ENCODE measurements at regions not wholly inside any gene's neighbourhood (a gene's known extent, or its start where the extent isn't known, plus 50 kb on each side); places are given as distances from the start of the nearest gene placed in this dataset.

DNA sequence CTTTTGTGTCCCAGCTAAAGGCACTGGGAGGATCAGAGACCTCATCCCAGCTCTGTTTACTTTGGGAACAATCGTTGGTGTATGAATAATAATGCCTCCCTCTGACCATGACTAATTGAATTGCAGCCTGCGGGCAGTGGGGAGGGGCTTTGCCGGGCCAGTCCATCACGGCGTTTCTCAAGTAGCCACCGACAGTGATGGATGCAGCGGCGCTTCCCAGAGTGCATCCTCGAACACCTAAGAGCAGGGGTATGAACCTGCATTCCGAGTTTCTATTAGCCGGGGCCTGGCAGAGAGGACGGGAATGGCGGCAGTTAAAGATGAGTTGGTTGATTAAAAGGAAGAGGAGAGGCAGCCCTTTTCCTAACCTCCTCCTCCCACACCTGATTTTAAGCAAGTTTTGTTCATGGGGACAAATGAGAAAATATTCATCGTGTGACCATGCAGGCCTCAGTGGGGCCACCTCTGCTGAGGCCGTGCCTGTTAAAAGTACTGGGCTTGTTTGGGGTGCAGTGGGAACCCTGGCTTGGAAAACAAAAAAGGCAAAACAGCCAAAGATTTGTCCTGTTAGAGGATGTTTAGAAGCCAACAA is 154.1 kb downstream of the FOXA2 start (continued):
- TF ChIP-seq MAFG (CRISPR knock-in tag; IDR thresholded peaks at IDR 0.05), result no peak
- TF ChIP-seq ATF7 (IDR thresholded peaks at IDR 0.05), result no peak
- TF ChIP-seq ATF7 (CRISPR knock-in tag; IDR thresholded peaks at IDR 0.05), result 0 out of 2 replicates have a peak, but pooled peaks have one; percentile 18
- TF ChIP-seq, protein P1, sequence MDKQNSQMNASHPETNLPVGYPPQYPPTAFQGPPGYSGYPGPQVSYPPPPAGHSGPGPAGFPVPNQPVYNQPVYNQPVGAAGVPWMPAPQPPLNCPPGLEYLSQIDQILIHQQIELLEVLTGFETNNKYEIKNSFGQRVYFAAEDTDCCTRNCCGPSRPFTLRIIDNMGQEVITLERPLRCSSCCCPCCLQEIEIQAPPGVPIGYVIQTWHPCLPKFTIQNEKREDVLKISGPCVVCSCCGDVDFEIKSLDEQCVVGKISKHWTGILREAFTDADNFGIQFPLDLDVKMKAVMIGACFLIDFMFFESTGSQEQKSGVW (CRISPR knock-in tag; IDR thresholded peaks at IDR 0.05; ENCODE audit: borderline replicate concordance), result no peak
- TF ChIP-seq MTA1 (CRISPR knock-in tag; IDR thresholded peaks at IDR 0.05; ENCODE audit: borderline replicate concordance), result no peak; the same call in 1 of the 2 replicates
- TF ChIP-seq, protein P2, sequence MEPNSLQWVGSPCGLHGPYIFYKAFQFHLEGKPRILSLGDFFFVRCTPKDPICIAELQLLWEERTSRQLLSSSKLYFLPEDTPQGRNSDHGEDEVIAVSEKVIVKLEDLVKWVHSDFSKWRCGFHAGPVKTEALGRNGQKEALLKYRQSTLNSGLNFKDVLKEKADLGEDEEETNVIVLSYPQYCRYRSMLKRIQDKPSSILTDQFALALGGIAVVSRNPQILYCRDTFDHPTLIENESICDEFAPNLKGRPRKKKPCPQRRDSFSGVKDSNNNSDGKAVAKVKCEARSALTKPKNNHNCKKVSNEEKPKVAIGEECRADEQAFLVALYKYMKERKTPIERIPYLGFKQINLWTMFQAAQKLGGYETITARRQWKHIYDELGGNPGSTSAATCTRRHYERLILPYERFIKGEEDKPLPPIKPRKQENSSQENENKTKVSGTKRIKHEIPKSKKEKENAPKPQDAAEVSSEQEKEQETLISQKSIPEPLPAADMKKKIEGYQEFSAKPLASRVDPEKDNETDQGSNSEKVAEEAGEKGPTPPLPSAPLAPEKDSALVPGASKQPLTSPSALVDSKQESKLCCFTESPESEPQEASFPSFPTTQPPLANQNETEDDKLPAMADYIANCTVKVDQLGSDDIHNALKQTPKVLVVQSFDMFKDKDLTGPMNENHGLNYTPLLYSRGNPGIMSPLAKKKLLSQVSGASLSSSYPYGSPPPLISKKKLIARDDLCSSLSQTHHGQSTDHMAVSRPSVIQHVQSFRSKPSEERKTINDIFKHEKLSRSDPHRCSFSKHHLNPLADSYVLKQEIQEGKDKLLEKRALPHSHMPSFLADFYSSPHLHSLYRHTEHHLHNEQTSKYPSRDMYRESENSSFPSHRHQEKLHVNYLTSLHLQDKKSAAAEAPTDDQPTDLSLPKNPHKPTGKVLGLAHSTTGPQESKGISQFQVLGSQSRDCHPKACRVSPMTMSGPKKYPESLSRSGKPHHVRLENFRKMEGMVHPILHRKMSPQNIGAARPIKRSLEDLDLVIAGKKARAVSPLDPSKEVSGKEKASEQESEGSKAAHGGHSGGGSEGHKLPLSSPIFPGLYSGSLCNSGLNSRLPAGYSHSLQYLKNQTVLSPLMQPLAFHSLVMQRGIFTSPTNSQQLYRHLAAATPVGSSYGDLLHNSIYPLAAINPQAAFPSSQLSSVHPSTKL (CRISPR knock-in tag; IDR thresholded peaks at IDR 0.05), result peak; percentile 36; the same call in 1 of the 2 replicates
- TF ChIP-seq, protein P3, sequence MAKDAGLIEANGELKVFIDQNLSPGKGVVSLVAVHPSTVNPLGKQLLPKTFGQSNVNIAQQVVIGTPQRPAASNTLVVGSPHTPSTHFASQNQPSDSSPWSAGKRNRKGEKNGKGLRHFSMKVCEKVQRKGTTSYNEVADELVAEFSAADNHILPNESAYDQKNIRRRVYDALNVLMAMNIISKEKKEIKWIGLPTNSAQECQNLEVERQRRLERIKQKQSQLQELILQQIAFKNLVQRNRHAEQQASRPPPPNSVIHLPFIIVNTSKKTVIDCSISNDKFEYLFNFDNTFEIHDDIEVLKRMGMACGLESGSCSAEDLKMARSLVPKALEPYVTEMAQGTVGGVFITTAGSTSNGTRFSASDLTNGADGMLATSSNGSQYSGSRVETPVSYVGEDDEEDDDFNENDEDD (CRISPR knock-in tag; IDR thresholded peaks at IDR 0.05; ENCODE audit: borderline replicate concordance), result no peak; the same call in 1 of the 2 replicates
- TF ChIP-seq, protein P4, sequence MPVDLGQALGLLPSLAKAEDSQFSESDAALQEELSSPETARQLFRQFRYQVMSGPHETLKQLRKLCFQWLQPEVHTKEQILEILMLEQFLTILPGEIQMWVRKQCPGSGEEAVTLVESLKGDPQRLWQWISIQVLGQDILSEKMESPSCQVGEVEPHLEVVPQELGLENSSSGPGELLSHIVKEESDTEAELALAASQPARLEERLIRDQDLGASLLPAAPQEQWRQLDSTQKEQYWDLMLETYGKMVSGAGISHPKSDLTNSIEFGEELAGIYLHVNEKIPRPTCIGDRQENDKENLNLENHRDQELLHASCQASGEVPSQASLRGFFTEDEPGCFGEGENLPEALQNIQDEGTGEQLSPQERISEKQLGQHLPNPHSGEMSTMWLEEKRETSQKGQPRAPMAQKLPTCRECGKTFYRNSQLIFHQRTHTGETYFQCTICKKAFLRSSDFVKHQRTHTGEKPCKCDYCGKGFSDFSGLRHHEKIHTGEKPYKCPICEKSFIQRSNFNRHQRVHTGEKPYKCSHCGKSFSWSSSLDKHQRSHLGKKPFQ (CRISPR knock-in tag; IDR thresholded peaks at IDR 0.05; ENCODE audit: insufficient replicate concordance), result no peak
- no peak for TF ChIP-seq ZNF563 (CRISPR knock-in tag; IDR thresholded peaks at IDR 0.05)
- no peak for TF ChIP-seq ZKSCAN8 (CRISPR knock-in tag; IDR thresholded peaks at IDR 0.05; ENCODE audit: borderline replicate concordance)
- TF ChIP-seq ZNF431 (CRISPR knock-in tag; IDR thresholded peaks at IDR 0.05; ENCODE audit: borderline replicate concordance, low read depth), result no peak
- no peak for TF ChIP-seq TMF1 (CRISPR knock-in tag; IDR thresholded peaks at IDR 0.05; ENCODE audit: low read depth)
- peak; percentile 89; the same call in 1 of the 2 replicates for TF ChIP-seq HOXD1 (CRISPR knock-in tag; IDR thresholded peaks at IDR 0.05)
- TF ChIP-seq RORA (CRISPR knock-in tag; IDR thresholded peaks at IDR 0.05), result no peak
- TF ChIP-seq ZNF20 (CRISPR knock-in tag; IDR thresholded peaks at IDR 0.05), result no peak

Measured in HepG2 (cell line).